Natural killer cell (primary cell): ENCODE measurements at regions not wholly inside any gene's neighbourhood (a gene's known extent, or its start where the extent isn't known, plus 50 kb on each side); places are given as distances from the start of the nearest gene placed in this dataset.

Experiments used
- ATAC-seq, 3 donors: fragments of 150-1000 bp in 2 of 3; fragments of 200-7000 bp in 1 of 3; cut with Tn5 transposase; 1 replicate in 1 of 3; 2 replicates in 2 of 3; pipeline ENCODE4 v1.10.0; 2021; ENCODE audit warnings: mild to moderate bottlenecking in 2 of 3, moderate library complexity in 2 of 3
- DNase-seq, 2 donors: peaks; one replicate each; pipeline versions ENCODE4 v3.0.0 to v3.0.0-alpha.2; 2013 to 2021; ENCODE audit warnings: mixed read lengths in 1 of 2
- H3K27ac ChIP-seq: one replicate; pipeline ENCODE4 v1.5.1; 2013; ENCODE audit warnings: mild to moderate bottlenecking, low read length
- H3K27me3 ChIP-seq: one replicate; pipeline ENCODE4 v1.6.1; 2013; ENCODE audit warnings: low read length; ENCODE audit not compliant: control insufficient read depth, insufficient read depth
- H3K36me3 ChIP-seq: one replicate; pipeline ENCODE4 v1.6.1; 2013; ENCODE audit warnings: low read length; ENCODE audit not compliant: control insufficient read depth, insufficient read depth
- H3K4me1 ChIP-seq: one replicate; pipeline ENCODE4 v1.6.1; 2013; ENCODE audit warnings: low read length; ENCODE audit not compliant: control insufficient read depth, insufficient read depth
- H3K4me3 ChIP-seq: one replicate; pipeline ENCODE4 v1.5.1; 2013; ENCODE audit warnings: low read length
- H3K9me3 ChIP-seq: one replicate; pipeline ENCODE4 v1.6.1; 2013; ENCODE audit warnings: low read length; ENCODE audit not compliant: control insufficient read depth, insufficient read depth
- H3K27ac Mint-ChIP-seq, 2 donors: one replicate each; pipeline ENCODE4 v1.8.0; 2022; ENCODE audit warnings: mild to moderate bottlenecking in 2 of 2, mixed read lengths in 2 of 2, moderate library complexity in 1 of 2
- H3K27me3 Mint-ChIP-seq, 2 donors: one replicate each; pipeline ENCODE4 v1.8.0; 2022; ENCODE audit warnings: low read depth in 2 of 2, mixed read lengths in 2 of 2
- H3K36me3 Mint-ChIP-seq: one replicate; pipeline ENCODE4 v1.8.0; 2022; ENCODE audit warnings: mixed read lengths
- H3K4me1 Mint-ChIP-seq, 2 donors: one replicate each; pipeline ENCODE4 v1.8.0; 2022; ENCODE audit warnings: mixed read lengths in 2 of 2
- H3K4me3 Mint-ChIP-seq: one replicate; pipeline ENCODE4 v1.8.0; 2022; ENCODE audit warnings: mild to moderate bottlenecking, moderate library complexity, mixed read lengths
- H3K9me3 Mint-ChIP-seq, 2 donors: one replicate each; pipeline ENCODE4 v1.8.0; 2022; ENCODE audit warnings: mixed read lengths in 2 of 2
- WGBS: methylation state at CpG from one replicate; pipeline ENCODE4 v1.1.7; 2013; ENCODE audit warnings: missing lambda C conversion rate; ENCODE audit not compliant: insufficient coverage; 5-methylcytosine and 5-hydroxymethylcytosine counted together
- intact Hi-C: fragments of 100-400 bp; cut with micrococcal nuclease; formaldehyde crosslinking; loops from one replicate; pipeline ENCODE4 v1.14.2; 2022
- TF ChIP-seq, protein P1 (sequence below): fragments of 200-600 bp; IDR thresholded peaks from one replicate; pipeline ENCODE4 v1.8.0; 2022; ENCODE audit warnings: antibody characterized with exemption

DNA sequence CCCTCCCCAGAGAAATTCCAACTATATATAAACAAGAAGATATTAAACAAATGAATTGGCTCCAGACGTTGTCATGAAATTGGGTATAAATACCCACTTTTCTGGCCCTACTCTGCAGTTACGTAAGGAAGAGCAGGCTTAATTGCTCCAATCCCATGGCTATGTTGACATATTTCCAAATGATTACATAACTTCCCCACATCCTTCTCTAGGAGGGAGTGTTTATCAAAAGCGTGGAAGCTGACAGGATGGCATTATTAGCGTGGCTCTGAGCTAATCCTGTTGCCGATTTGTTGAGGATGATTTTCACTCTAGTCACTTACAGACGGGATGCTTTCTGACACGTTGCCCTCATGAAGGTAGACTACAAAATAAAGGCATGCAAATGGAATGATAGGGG lies 347.5 kb upstream of the TMCO5A start:
- no peak overlapping the region for H3K27ac ChIP-seq
- peaks cover 6 to 23% of the 10 kb centered on the region in 2 donors for H3K9me3 Mint-ChIP-seq
- intact Hi-C loops = no loop called here
- H3K4me3 ChIP-seq = no peak overlapping the region
- 88% methylated on average over 7 of the region's 7 CpGs for WGBS
- TF ChIP-seq, protein P1, sequence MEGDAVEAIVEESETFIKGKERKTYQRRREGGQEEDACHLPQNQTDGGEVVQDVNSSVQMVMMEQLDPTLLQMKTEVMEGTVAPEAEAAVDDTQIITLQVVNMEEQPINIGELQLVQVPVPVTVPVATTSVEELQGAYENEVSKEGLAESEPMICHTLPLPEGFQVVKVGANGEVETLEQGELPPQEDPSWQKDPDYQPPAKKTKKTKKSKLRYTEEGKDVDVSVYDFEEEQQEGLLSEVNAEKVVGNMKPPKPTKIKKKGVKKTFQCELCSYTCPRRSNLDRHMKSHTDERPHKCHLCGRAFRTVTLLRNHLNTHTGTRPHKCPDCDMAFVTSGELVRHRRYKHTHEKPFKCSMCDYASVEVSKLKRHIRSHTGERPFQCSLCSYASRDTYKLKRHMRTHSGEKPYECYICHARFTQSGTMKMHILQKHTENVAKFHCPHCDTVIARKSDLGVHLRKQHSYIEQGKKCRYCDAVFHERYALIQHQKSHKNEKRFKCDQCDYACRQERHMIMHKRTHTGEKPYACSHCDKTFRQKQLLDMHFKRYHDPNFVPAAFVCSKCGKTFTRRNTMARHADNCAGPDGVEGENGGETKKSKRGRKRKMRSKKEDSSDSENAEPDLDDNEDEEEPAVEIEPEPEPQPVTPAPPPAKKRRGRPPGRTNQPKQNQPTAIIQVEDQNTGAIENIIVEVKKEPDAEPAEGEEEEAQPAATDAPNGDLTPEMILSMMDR = no peak
- ATAC-seq = no peak
- no peaks in the 10 kb centered on the region for H3K4me1 Mint-ChIP-seq
- no peaks in the 10 kb centered on the region for H3K36me3 ChIP-seq
- no peaks in the 10 kb centered on the region for H3K4me1 ChIP-seq
- H3K36me3 Mint-ChIP-seq = no peaks in the 10 kb centered on the region
- H3K27me3 Mint-ChIP-seq = no peaks in the 10 kb centered on the region
- H3K27me3 ChIP-seq = no peaks in the 10 kb centered on the region
- H3K9me3 ChIP-seq = peaks cover 3% of the 10 kb centered on the region
- H3K27ac Mint-ChIP-seq = no peak overlapping the region
- no peak for DNase-seq
- H3K4me3 Mint-ChIP-seq = no peak overlapping the region

DNA sequence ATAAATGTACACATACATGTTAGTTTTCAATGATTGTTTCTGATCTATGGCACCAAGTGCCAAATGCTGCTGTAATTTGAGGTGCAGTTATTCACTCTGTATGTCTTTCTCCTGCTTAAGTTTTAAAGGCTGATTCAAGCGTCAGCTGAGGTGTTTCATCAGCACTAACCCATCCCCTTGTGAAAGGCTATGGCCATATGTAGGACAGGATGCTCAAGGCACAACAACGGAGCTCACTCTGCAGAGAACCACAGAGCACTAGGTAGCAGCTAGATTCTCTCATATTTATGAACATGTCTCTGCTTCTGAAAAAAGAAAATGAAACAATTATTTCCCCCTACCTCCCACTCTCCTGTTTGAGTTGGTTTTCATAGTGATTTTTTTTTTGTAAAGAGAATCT lies 340.0 kb upstream of the TMCO5A start:
- Mint-ChIP-seq H3K9me3 (peaks cover 5 to 10% of the 10 kb centered on the region in 2 donors), H3K27me3 (no peaks in the 10 kb centered on the region), H3K4me1 (no peaks in the 10 kb centered on the region), H3K4me3 (no peak overlapping the region), H3K36me3 (no peaks in the 10 kb centered on the region), H3K27ac (no peak overlapping the region)
- H3K27ac ChIP-seq = no peak overlapping the region
- no peaks in the 10 kb centered on the region for H3K27me3 ChIP-seq
- intact Hi-C loops = no loop called here
- H3K4me1 ChIP-seq = no peaks in the 10 kb centered on the region
- no peaks in the 10 kb centered on the region for H3K36me3 ChIP-seq
- WGBS = 73% methylated on average over 2 of the region's 2 CpGs
- no peak overlapping the region for H3K4me3 ChIP-seq
- DNase-seq (no peak), ATAC-seq (no peak)
- TF ChIP-seq, protein P1 = no peak
- H3K9me3 ChIP-seq = no peaks in the 10 kb centered on the region

DNA sequence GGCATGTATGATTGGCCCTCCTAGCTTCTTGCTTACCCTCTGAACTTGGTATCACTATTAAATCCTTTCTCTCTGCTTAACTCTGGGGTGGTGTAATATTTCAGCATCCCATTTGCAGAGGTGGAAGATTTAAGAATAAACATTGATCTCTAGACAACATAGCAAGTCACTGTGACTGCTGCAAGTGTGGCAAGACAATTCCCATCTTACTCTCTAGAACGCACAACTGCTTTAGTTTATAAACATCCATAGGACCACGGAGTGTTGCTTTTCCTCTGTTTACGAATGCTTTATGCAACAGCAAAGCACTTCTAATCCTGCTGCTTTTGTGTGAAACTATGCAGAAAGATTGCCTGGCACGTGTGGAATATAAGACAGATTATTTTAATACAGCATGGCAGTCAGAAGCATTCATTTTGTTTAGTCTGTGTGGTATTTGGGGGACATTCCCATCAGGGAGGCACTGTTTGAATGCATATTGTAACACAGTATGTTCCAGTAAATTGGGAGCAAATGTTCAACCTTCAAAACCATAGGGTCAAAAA lies 338.9 kb upstream of the TMCO5A start:
- 85% methylated on average over 4 of the region's 4 CpGs for WGBS
- TF ChIP-seq, protein P1 = no peak

DNA sequence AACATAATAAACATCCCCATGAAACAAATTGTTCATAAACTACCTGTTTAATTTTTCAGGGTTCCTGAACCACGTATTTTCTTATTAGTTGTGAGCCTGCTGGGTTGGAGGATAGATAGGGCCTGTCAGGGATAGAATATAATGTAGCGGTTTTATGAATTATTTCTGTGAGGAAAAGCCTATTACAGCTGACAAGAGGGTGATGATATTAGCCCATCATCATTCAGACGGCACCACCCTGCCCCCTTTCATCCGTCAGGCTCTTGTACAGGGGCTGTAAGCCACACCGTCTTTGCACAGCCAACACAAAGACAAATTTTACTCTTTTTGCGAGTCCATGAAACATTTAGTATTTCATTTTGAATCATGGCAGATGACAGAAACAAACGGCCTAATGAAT lies 335.3 kb upstream of the TMCO5A start:
- Histone ChIP-seq H3K9me3 (no peaks in the 10 kb centered on the region), H3K36me3 (no peaks in the 10 kb centered on the region), H3K27ac (no peak overlapping the region), H3K27me3 (no peaks in the 10 kb centered on the region), H3K4me3 (no peak overlapping the region), H3K4me1 (no peaks in the 10 kb centered on the region)
- ATAC-seq (no peak), DNase-seq (no peak)
- intact Hi-C loops = no loop called here
- Mint-ChIP-seq H3K27ac (no peak overlapping the region), H3K9me3 (peaks cover 5 to 12% of the 10 kb centered on the region in 2 donors), H3K27me3 (no peaks in the 10 kb centered on the region), H3K4me1 (no peaks in the 10 kb centered on the region), H3K4me3 (no peak overlapping the region), H3K36me3 (no peaks in the 10 kb centered on the region)
- whole genome bisulfite sequencing = 94% methylated on average over 6 of the region's 7 CpGs
- TF ChIP-seq, protein P1 = no peak

More for the DNA sequence above, 338.9 kb upstream of the TMCO5A start:
- ATAC-seq (no peak), DNase-seq (no peak)
- H3K4me1 Mint-ChIP-seq = no peaks in the 10 kb centered on the region
- Histone ChIP-seq H3K4me3 (no peak overlapping the region), H3K27ac (no peak overlapping the region), H3K36me3 (no peaks in the 10 kb centered on the region), H3K4me1 (no peaks in the 10 kb centered on the region), H3K9me3 (no peaks in the 10 kb centered on the region), H3K27me3 (no peaks in the 10 kb centered on the region)
- no peak overlapping the region for H3K27ac Mint-ChIP-seq
- intact Hi-C loops = no loop called here
- no peak overlapping the region for H3K4me3 Mint-ChIP-seq
- peaks cover 5 to 10% of the 10 kb centered on the region in 2 donors for H3K9me3 Mint-ChIP-seq
- no peaks in the 10 kb centered on the region for H3K27me3 Mint-ChIP-seq
- no peaks in the 10 kb centered on the region for H3K36me3 Mint-ChIP-seq
